OCI-M2 (cell line): ENCODE measurements at regions not wholly inside any gene's neighbourhood (a gene's known extent, or its start where the extent isn't known, plus 50 kb on each side); places are given as distances from the start of the nearest gene placed in this dataset.
"Not testable (repeated sequence)": the region's sequence is repeated elsewhere in the genome, so short reads cannot be mapped to it uniquely, and the experiment has no call there.

Experiments
- DNase-seq: peaks from one replicate; lab custom pipeline; 2025; ENCODE audit not compliant: unreplicated experiment; lab: John Stamatoyannopoulos, UW

DNA sequence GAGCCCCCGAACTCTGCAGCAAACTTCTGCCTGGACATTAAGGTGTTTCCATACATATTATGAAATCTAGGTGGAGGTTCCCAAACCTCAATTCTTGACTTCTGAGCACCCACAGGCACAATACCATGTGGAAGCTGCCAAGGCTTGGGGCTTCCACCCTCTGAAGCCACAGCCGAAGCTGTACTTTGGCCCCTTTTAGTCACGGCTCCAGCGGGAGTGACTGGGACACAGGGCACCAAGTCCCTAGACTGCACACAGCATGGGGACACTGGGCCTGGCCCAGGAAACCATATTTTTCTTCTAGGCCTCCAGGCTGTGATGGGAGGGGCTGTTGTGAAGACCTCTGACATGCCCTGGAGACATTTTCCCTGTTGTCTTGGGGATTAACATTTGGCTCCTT, 373.8 kb downstream of the ZNF674 start:
- not testable (repeated sequence) for DNase-seq

DNA sequence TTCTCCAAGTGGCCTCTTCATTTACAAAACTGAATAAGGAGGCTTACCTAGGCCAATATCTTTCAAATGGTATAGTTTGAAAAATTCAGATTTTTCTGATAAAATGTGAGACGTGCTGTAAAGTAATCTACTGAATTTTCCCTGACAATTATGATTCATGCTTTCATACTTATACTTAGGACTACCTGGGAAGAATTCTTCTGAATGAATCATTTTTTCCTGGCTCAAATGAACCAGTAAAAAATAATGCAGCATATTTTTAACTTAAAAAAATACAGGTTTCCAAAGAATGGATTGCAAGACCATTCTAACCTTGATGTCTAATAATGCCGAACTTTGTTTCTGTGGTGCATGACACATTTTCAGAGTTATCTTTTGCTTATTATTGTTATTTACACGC, 375.4 kb downstream of the ZNF674 start:
- DNase-seq, result no peak

GRCh38 chrX:46168254-46168653, 377.0 kb downstream of the ZNF674 start:
- no peak for DNase-seq

- DNase-seq, result no peak
Observed at GRCh38 chrX:46165866-46166265, 379.4 kb downstream of the ZNF674 start.

- no peak for DNase-seq
Observed at GRCh38 chrX:46165411-46165810, 379.8 kb downstream of the ZNF674 start.

DNA sequence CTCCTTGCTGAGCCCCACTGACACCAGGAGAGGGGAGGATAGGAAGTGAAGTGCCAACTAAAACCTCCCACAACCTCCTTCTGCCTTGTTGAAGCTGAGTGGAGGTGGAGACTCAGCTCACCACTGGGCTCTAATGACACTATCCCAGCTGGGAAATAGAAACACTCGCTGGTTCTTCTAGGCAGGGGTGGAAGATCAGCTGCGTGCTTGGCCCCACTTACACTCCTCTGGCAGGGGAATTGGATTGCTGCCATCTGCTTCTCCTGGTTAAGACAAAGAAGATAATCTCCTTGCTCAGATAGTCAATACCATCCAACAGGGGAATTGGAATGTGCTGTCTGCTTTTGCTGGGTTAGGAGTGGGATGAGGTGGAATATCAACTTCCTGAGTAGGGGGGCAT, 392.5 kb downstream of the ZNF674 start:
- DNase-seq, result no peak

GRCh38 chrX:46151332-46151731, 393.9 kb downstream of the ZNF674 start:
- not testable (repeated sequence) for DNase-seq

DNA sequence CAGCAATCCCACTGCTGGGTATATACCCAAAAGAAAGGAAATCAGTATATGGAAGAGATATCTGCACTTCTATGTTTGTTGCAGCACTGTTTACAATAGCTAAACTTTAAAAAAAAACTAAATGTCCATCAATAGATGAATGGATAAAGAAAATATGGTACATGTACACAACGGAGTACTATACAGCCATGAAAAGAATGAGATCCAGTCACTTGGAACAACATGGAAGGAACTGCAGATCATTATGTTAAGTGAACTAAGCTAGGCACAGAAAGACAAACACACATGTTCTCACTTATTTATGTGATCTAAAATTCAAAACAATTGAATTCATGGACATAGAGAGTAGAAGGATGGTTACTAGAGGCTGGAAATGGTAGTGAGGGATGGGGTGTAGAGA, 400.7 kb downstream of the ZNF674 start:
- DNase-seq, result no peak

- DNase-seq, result no peak
Observed at GRCh38 chrX:46140272-46140671, 404.9 kb downstream of the ZNF674 start.

DNA sequence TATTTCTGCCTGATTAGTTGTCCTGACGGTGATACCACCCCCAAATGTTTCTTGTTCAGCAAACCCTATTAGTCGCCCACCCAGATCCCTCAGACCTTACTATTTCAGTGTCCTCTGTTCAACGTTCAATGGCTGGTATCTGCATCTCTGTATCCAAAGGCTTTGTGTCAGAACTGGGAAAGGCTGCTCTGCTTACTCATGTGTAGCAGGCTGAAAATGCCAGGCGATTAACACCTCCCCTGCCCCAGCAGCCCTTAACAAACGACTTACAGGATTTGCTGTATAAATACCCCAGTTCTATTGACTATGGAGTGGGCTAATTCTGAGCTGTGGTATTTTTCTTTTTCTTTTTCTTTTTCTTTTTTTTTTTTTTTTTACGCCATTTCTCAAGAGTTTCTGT, 415.0 kb downstream of the ZNF674 start:
- no peak for DNase-seq

DNA sequence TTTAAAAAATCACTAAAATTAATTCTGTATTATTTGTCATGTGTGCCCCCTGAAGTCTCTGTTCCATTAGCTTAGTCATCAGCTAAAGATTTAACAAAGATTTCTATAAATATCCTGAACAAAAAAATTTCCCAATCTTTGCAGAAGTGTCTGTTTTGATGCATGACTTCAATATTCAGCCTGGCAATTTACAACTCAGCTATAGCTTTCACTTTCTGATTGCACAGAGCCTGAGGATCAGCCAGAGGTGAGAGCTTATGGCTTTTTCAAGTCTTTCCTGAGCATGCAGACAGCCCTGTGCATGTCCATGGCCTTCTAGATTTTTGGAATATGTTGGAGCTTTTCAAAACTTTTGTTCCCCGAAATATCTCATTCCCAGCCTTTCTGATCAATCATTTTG, 420.1 kb downstream of the ZNF674 start:
- DNase-seq, result no peak

DNA sequence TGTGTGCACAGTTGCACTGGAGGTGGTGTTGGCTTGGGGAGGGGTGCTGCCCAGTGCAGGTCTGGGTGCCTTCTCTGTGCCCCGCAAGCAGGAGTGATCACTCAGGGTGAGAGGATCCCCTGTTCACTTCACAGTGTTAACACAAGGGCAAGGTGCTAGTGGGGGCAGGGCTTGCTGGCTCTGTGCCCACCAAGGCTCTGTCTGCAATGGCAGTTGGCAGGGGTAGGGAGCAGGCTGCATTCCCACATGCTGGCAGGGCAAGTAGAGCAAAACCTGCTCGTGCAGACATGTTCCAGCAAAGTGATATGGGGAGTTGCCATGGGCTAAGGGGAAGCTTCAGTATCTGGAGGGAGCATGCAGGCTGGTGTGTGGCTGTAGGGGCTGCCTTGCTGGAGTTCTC, 428.0 kb downstream of the ZNF674 start:
- no peak for DNase-seq

GRCh38 chrX:46087310-46087709, 457.9 kb downstream of the ZNF674 start:
- not testable (repeated sequence) for DNase-seq

GRCh38 chrX:46080121-46080520, 465.1 kb downstream of the ZNF674 start:
- not testable (repeated sequence) for DNase-seq

- no peak for DNase-seq
Observed at GRCh38 chrX:46072791-46073190, 472.4 kb downstream of the ZNF674 start.

GRCh38 chrX:46072372-46072771, 472.8 kb downstream of the ZNF674 start:
- no peak for DNase-seq

- DNase-seq, result no peak
Observed at GRCh38 chrX:46070421-46070820, 474.8 kb downstream of the ZNF674 start.

DNA sequence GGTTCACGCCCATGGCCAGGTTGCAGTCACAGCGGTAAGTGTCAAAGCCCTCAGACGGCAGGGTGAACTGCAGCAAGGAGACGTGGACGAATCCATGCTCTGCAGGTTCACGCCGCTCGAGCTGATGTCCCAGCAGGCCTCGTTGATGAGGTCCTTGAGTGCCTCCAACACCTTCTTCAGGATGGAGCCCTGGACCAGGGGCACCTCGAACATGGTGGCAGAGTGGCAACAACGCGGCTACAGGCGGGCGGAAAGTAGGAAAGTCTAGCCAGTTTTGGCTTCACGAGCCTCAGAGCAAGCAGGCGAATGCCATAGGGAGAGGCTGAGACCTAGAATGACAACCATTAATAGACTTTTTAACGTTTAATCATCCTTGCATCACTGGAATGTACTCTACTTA, 485.9 kb downstream of the ZNF674 start:
- DNase-seq, result no peak

DNA sequence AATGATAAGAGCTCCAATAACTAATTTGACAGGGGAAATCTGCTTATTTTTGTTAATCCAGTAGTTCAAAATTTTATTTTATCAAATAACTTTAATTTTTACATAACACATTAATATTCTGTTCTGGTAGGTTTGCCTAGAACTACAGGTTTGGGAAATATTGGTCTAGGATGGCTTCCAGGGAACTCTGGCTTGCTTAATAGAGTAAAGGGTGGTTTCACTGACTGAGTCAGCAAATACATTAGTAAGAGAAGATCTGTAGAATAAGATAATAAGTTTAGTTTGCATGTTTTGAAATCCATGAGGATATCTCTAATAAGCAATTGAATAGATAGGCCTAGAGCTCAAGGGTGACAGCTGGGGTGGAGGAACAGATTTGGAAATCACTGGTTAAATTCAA, 500.7 kb downstream of the ZNF674 start:
- DNase-seq, result no peak

DNA sequence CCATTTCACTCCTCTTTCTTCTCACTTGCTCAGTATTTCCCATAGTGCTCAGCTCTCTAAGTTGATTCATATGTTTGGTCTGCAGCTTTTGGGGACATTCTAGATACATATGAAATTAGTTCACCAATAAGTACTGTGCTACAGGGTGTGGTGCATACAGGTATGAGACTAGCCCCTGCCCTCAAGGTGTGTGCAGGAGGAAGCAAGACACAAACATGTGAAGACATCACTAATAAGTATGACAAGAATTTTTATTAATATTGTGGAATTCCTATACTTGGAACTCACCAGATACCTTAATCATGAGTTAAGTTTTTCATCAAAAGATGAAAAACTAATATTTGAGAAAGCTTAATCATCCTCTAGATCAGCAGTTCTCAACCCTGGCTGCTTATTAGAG, 505.2 kb downstream of the ZNF674 start:
- no peak for DNase-seq

DNA sequence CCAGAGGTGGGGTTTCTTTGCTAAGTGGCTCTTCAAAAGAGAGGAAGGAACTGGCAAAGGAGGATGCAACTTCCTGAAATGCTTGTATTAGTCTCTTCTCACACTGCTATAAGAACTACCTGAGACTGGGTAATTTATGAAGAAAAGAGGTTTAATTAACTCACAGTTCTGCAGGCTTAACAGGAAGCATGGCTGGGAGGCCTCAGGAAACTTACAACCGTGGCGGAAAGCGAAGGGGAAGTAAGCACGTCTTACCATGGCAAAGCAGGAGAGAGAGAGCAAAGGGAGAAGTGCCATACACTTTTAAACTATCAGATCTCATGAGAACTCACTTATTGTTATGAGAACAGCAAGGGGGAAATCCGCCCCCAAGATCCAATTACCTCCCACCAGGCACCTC, 505.7 kb downstream of the ZNF674 start:
- no peak for DNase-seq

DNA sequence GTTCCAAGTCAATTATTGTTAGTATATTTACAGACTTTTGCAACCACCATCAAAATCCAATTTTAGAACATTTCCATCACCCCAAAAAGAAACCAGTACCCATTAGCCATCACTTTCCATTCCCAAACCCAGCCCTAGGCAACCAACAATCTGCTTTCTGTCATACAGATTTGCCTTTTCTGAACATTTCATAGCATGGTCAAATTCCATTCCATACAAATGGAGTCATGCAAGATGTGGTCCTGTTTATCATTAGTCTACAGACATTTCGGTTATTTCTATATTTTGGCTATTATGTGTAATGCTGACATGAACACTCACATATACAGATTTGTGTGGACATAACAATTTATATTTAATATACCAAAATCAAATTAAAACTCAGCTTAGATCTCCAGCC, 508.7 kb downstream of the ZNF674 start:
- no peak for DNase-seq

- DNase-seq, result no peak
Observed at GRCh38 chrX:46034868-46035267, 510.4 kb downstream of the ZNF674 start.

DNA sequence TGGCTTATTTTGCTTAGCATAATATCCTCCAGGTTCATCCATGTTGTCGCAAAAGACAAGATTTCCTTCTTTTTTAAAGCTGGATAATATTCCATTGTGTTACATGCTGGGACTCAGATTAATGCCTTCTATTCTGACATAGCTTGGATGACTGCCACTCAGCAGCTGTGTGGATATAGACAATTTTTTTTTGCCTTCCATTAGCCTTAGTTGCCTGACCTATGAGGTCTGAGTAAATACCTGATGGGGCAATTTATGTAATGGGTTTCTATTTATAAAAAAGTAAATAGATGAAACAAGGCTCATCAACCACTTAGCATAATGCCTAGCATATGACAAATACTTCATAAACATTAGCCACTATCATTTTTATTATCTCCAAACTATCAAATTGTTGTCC, 515.4 kb downstream of the ZNF674 start:
- no peak for DNase-seq
